GM23338 (cell line): ENCODE measurements at regions not wholly inside any gene's neighbourhood (a gene's known extent, or its start where the extent isn't known, plus 50 kb on each side); places are given as distances from the start of the nearest gene placed in this dataset.

ENCODE experiments used
- ATAC-seq: fragments of 200-7000 bp; cut with Tn5 transposase; 3 replicates; pipeline ENCODE4 v1.9.1; 2020
- DNase-seq: peaks from one replicate; pipeline ENCODE4 v3.0.0-alpha.2; 2015; ENCODE audit warnings: low spot score
- H2AFZ ChIP-seq: fragments of 200-600 bp; sonication (generic); 2 replicates; pipeline ENCODE4 v1.8.0; 2016; ENCODE audit warnings: antibody characterized with exemption, mild to moderate bottlenecking, moderate library complexity
- H3F3A ChIP-seq: fragments of 200-600 bp; sonication (generic); replicated peaks from 2 replicates; pipeline ENCODE4 v1.8.0; 2017; ENCODE audit warnings: antibody characterized with exemption, mixed run types, low read depth
- H3K27ac ChIP-seq: fragments of 200-600 bp; sonication (generic); 2 replicates; pipeline ENCODE4 v1.6.1; 2016; ENCODE audit warnings: low read depth
- H3K27me3 ChIP-seq: fragments of 200-600 bp; sonication (generic); 2 replicates; pipeline ENCODE4 v1.8.0; 2016; ENCODE audit warnings: mild to moderate bottlenecking, mixed run types, moderate library complexity; ENCODE audit not compliant: insufficient read depth
- H3K36me3 ChIP-seq: fragments of 200-600 bp; sonication (generic); 2 replicates; pipeline ENCODE4 v1.8.0; 2016; ENCODE audit warnings: mild to moderate bottlenecking; ENCODE audit not compliant: insufficient read depth
- H3K4me1 ChIP-seq: fragments of 200-600 bp; sonication (generic); 2 replicates; pipeline ENCODE4 v1.8.0; 2016; ENCODE audit warnings: mild to moderate bottlenecking, moderate library complexity; ENCODE audit not compliant: insufficient read depth
- H3K4me2 ChIP-seq: fragments of 200-600 bp; sonication (generic); 2 replicates; pipeline ENCODE4 v1.7.1; 2017; ENCODE audit warnings: mixed run types
- H3K4me3 ChIP-seq: fragments of 200-600 bp; sonication (generic); 2 replicates; pipeline ENCODE4 v1.6.1; 2016; ENCODE audit warnings: mixed run types
- H3K79me2 ChIP-seq: fragments of 200-600 bp; sonication (generic); replicated peaks from 2 replicates; pipeline ENCODE4 v1.8.0; 2017; ENCODE audit warnings: mild to moderate bottlenecking; ENCODE audit not compliant: insufficient read depth
- H3K9me2 ChIP-seq: fragments of 200-600 bp; sonication (generic); 2 replicates; pipeline ENCODE4 v1.8.0; 2017; ENCODE audit not compliant: insufficient read depth
- H4K20me1 ChIP-seq: fragments of 200-600 bp; sonication (generic); replicated peaks from 2 replicates; pipeline ENCODE4 v1.8.0; 2017; ENCODE audit warnings: mild to moderate bottlenecking; ENCODE audit not compliant: insufficient read depth
- H3K27ac Mint-ChIP-seq: 2 replicates; pipeline ENCODE4 v1.8.0; 2020; ENCODE audit warnings: inconsistent platforms, mild to moderate bottlenecking, moderate library complexity, mixed read lengths
- H3K27me3 Mint-ChIP-seq: 3 replicates; pipeline ENCODE4 v1.8.0; 2022; ENCODE audit warnings: low read depth, mild to moderate bottlenecking, moderate library complexity, mixed read lengths, inconsistent platforms; ENCODE audit not compliant: insufficient read depth, poor library complexity
- H3K36me3 Mint-ChIP-seq: 3 replicates; pipeline ENCODE4 v1.8.0; 2021; ENCODE audit warnings: low read depth, mild to moderate bottlenecking, inconsistent platforms, moderate library complexity, mixed read lengths
- H3K4me1 Mint-ChIP-seq: 3 replicates; pipeline ENCODE4 v1.8.0; 2020; ENCODE audit warnings: mild to moderate bottlenecking, inconsistent platforms, mixed read lengths
- H3K4me3 Mint-ChIP-seq: 3 replicates; pipeline ENCODE4 v1.8.0; 2021; ENCODE audit warnings: moderate library complexity, mild to moderate bottlenecking, inconsistent platforms, mixed read lengths
- H3K9me3 Mint-ChIP-seq: 3 replicates; pipeline ENCODE4 v1.8.0; 2020; ENCODE audit warnings: moderate library complexity, mild to moderate bottlenecking, inconsistent platforms, mixed read lengths
- CREB1 ChIP-seq: fragments of 250-450 bp; sonication (Bioruptor Pico); IDR thresholded peaks from 2 replicates; pipeline ENCODE4 v1.5.0; 2020; ENCODE audit warnings: low read depth, mild to moderate bottlenecking, moderate library complexity
- EZH2 ChIP-seq: fragments of 200-600 bp; sonication (generic); IDR thresholded peaks from one replicate; pipeline ENCODE4 v1.8.0; 2017; ENCODE audit warnings: antibody characterized with exemption, mild to moderate bottlenecking, low read depth; ENCODE audit not compliant: unreplicated experiment
- EZH2phosphoT487 ChIP-seq: fragments of 200-600 bp; sonication (generic); IDR thresholded peaks from one replicate; pipeline ENCODE4 v1.8.1; 2018; ENCODE audit warnings: antibody characterized with exemption; ENCODE audit not compliant: unreplicated experiment
- JUNB ChIP-seq: IDR thresholded peaks from one replicate; pipeline ENCODE4 v1.6.1; 2016; ENCODE audit warnings: antibody characterized with exemption; ENCODE audit not compliant: unreplicated experiment
- NANOG ChIP-seq: IDR thresholded peaks from 2 replicates; pipeline ENCODE4 v1.6.1; 2016; ENCODE audit warnings: antibody characterized with exemption, borderline replicate concordance
- POLR2AphosphoS5 ChIP-seq: IDR thresholded peaks from 2 replicates; pipeline ENCODE4 v1.6.1; 2016; ENCODE audit warnings: antibody characterized with exemption, low read depth
- STAT1 ChIP-seq: IDR thresholded peaks from one replicate; pipeline ENCODE4 v1.6.1; 2016; ENCODE audit warnings: antibody characterized with exemption; ENCODE audit not compliant: unreplicated experiment
- ZNF114 ChIP-seq: fragments of 250-450 bp; sonication (Bioruptor Pico); IDR thresholded peaks from 2 replicates; pipeline ENCODE4 v1.5.0; 2020; ENCODE audit warnings: mild to moderate bottlenecking, moderate library complexity
- ZNF331 ChIP-seq: fragments of 250-450 bp; sonication (Bioruptor Pico); IDR thresholded peaks from 2 replicates; pipeline ENCODE4 v1.5.0; 2020; ENCODE audit warnings: low read depth, mild to moderate bottlenecking, moderate library complexity
- ZNF462 ChIP-seq: fragments of 250-450 bp; sonication (Bioruptor Pico); IDR thresholded peaks from 2 replicates; pipeline ENCODE4 v1.5.0; 2020; ENCODE audit warnings: mild to moderate bottlenecking, moderate library complexity
- TF ChIP-seq, protein P1 (sequence below): IDR thresholded peaks from 2 replicates; pipeline ENCODE4 v1.6.1; 2016; ENCODE audit warnings: antibody characterized with exemption
- TF ChIP-seq, protein P2 (sequence below), 2 experiments: fragments of 200-600 bp in 1 of 2; sonication (generic) in 1 of 2; conservative IDR thresholded peaks; 2 replicates each; pipeline versions ENCODE4 v1.5.1 to v1.6.1; 2016 to 2017; ENCODE audit warnings: antibody characterized with exemption in 2 of 2, low read depth in 2 of 2, mild to moderate bottlenecking in 2 of 2, moderate library complexity in 1 of 2

DNA sequence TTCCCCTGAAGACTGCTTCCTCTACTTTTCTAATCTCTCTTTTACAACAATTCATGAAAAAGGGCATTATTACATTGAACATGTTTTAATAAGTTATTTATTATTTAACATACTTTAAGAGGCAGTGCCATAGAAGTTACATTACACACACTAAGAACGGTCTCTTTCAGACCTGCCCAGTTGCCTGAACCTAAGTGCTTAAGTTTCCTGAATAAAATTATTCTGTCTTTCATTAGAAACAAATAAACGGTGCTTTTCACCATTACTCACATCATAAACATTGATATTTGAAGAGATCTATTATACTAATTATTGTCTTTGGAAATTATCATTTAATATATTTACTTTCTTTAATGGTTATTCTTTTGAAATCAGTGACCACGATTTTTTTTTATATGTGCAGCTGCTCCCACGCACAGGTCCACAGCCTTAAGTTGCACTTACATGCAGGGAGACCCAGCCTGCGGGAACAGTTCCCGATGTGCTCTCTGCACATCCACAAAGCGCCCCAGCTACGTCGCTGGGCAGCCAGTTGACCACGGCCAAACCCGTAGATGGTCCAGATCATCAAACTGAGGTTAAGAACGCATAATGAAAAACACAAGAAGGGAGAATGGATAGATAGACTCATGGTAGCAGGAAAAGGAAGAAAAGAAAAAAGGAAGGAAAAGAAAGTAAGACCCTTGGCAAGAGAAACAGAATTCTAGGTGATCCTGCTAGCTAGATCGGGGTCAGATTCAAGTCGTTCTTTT, 437.0 kb upstream of the MGMT start (continued):
- TF ChIP-seq, protein P1, sequence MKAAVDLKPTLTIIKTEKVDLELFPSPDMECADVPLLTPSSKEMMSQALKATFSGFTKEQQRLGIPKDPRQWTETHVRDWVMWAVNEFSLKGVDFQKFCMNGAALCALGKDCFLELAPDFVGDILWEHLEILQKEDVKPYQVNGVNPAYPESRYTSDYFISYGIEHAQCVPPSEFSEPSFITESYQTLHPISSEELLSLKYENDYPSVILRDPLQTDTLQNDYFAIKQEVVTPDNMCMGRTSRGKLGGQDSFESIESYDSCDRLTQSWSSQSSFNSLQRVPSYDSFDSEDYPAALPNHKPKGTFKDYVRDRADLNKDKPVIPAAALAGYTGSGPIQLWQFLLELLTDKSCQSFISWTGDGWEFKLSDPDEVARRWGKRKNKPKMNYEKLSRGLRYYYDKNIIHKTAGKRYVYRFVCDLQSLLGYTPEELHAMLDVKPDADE: no peak
- TF ChIP-seq POLR2AphosphoS5 (no peak), JUNB (no peak), NANOG (no peak)

DNA sequence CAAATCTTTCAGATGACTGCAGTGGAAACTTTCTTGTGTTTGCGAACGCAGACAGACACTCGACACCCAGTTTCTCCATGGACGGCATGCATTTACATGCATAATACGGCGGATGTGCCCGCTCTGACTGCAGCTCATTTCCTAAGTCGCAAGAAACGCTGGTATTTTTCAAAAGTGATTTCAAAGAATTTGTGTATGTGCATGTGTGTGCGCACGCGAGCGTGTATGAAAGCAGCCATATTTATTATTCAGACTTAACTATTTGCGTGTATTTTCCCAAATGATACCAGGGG, 436.5 kb upstream of the MGMT start:
- no peak overlapping the region for H3K27ac ChIP-seq
- H3K79me2 ChIP-seq: no peaks in the 10 kb centered on the region
- Mint-ChIP-seq H3K4me3 (no peak overlapping the region), H3K9me3 (no peaks in the 10 kb centered on the region), H3K27me3 (peaks cover 2% of the 10 kb centered on the region), H3K36me3 (no peaks in the 10 kb centered on the region), H3K27ac (no peak overlapping the region), H3K4me1 (peaks cover 42% of the 10 kb centered on the region)
- H3F3A ChIP-seq: no peaks in the 10 kb centered on the region
- no peaks in the 10 kb centered on the region for H3K27me3 ChIP-seq
- no peak overlapping the region for H3K4me2 ChIP-seq
- no peaks in the 10 kb centered on the region for H3K9me2 ChIP-seq
- H3K4me1 ChIP-seq: peaks cover 16% of the 10 kb centered on the region; the same call in 1 of the 2 replicates
- no peaks in the 10 kb centered on the region for H3K36me3 ChIP-seq
- H4K20me1 ChIP-seq: no peaks in the 10 kb centered on the region
- H2AFZ ChIP-seq: peak overlapping the region; percentile 20; the same call in 1 of the 2 replicates
- no peak overlapping the region for H3K4me3 ChIP-seq
- DNase-seq (no peak), ATAC-seq (no peak)
- TF ChIP-seq ZNF331 (CRISPR knock-in tag) (no peak), STAT1 (no peak), EZH2phosphoT487 (no peak), ZNF114 (CRISPR knock-in tag) (no peak), POLR2AphosphoS5 (no peak), EZH2 (no peak), ZNF462 (no peak), CREB1 (CRISPR knock-in tag) (no peak), NANOG (no peak)
- TF ChIP-seq, protein P1: no peak
- TF ChIP-seq, protein P2, sequence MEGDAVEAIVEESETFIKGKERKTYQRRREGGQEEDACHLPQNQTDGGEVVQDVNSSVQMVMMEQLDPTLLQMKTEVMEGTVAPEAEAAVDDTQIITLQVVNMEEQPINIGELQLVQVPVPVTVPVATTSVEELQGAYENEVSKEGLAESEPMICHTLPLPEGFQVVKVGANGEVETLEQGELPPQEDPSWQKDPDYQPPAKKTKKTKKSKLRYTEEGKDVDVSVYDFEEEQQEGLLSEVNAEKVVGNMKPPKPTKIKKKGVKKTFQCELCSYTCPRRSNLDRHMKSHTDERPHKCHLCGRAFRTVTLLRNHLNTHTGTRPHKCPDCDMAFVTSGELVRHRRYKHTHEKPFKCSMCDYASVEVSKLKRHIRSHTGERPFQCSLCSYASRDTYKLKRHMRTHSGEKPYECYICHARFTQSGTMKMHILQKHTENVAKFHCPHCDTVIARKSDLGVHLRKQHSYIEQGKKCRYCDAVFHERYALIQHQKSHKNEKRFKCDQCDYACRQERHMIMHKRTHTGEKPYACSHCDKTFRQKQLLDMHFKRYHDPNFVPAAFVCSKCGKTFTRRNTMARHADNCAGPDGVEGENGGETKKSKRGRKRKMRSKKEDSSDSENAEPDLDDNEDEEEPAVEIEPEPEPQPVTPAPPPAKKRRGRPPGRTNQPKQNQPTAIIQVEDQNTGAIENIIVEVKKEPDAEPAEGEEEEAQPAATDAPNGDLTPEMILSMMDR (conservative IDR thresholded peaks at IDR 0.05; ENCODE audit: low read depth in 2 of 2): no peak
